ENCODE measurements at regions not wholly inside any gene's neighbourhood (a gene's known extent, or its start where the extent isn't known, plus 50 kb on each side); places are given as distances from the start of the nearest gene placed in this dataset.

- FAIRE-seq, result no peak
- Histone ChIP-seq H3K27me3 (ENCODE audit: control insufficient read depth in 2 of 2, insufficient read depth in 2 of 2, low read length in 2 of 2) (no peaks in the 10 kb centered on the region), H3K4me2 (ENCODE audit: insufficient read depth, low read length) (no peak overlapping the region), H3K79me2 (ENCODE audit: control insufficient read depth, insufficient read depth, low read length) (no peaks in the 10 kb centered on the region), H3K4me3 (replicated peaks in 1 of 3; ENCODE audit: insufficient read depth in 1 of 3, low read depth in 1 of 3, low read length in 3 of 3) (no peak overlapping the region), H3K9me3 (replicated peaks; ENCODE audit: control insufficient read depth, insufficient read depth, low read length) (no peaks in the 10 kb centered on the region), H3K9me1 (replicated peaks; ENCODE audit: control insufficient read depth, extremely low read depth, insufficient read depth, low read length) (no peaks in the 10 kb centered on the region), H4K20me1 (replicated peaks; ENCODE audit: control insufficient read depth, extremely low read depth, insufficient read depth, low read length) (no peaks in the 10 kb centered on the region), H3K9ac (replicated peaks; ENCODE audit: extremely low read depth, insufficient read depth, low read length) (no peak overlapping the region), H2AFZ (ENCODE audit: low read depth, low read length) (no peak overlapping the region), H3K27ac (ENCODE audit: insufficient read depth, low read depth, low read length) (no peak overlapping the region), H3K36me3 (ENCODE audit: control insufficient read depth in 2 of 2, extremely low read depth in 1 of 2, insufficient read depth in 2 of 2, low read length in 2 of 2) (no peaks in the 10 kb centered on the region), H3K4me1 (ENCODE audit: control insufficient read depth, extremely low read depth, insufficient read depth, low read length) (no peaks in the 10 kb centered on the region)
- intact Hi-C loops (cut with micrococcal nuclease), result no loop called here
- POLR2A ChIA-PET, result no interaction called here
- no TSS peak for BruUV-seq (replicated peaks)
- dilution Hi-C loops (cut with MboI; ENCODE audit: extremely low pct_ligation_motif_present, low sequenced_read_pairs), result no loop called here
- no peak for TF ChIP-seq CTCF (IDR thresholded peaks at IDR 0.05; ENCODE audit: extremely low read depth in 1 of 2, insufficient read depth in 1 of 2, low read depth in 1 of 2, low read length in 2 of 2)
- no peak for TF ChIP-seq POLR2A (IDR thresholded peaks at IDR 0.05; ENCODE audit: low read depth, low read length)
- no peak for TF ChIP-seq JUN (IDR thresholded peaks at IDR 0.05; ENCODE audit: borderline replicate concordance, insufficient read depth, insufficient read length, low read depth)
- no peak for TF ChIP-seq MYC (IDR thresholded peaks at IDR 0.05; ENCODE audit: low read depth, low read length)
- no peak for TF ChIP-seq POLR2AphosphoS5 (IDR thresholded peaks at IDR 0.05; ENCODE audit: insufficient read depth, low read depth, low read length)
- TF ChIP-seq FOS (IDR thresholded peaks at IDR 0.05; ENCODE audit: borderline replicate concordance, insufficient read depth, low read length), result no peak
- TF ChIP-seq EZH2 (IDR thresholded peaks at IDR 0.05; ENCODE audit: borderline replicate concordance, low read depth, low read length, severe bottlenecking), result no peak
- no peak for TF ChIP-seq MAX (IDR thresholded peaks at IDR 0.05; ENCODE audit: insufficient read depth, insufficient read length)
- TF ChIP-seq GATA2 (IDR thresholded peaks at IDR 0.05; ENCODE audit: insufficient read depth, insufficient read length, low read depth, low read length), result no peak
- CTCF ChIA-PET, result no interaction called here
- no peak for DNase-seq (ENCODE audit: low read depth, low spot score)
These were observed 232.4 kb upstream of the CTSO start for GRCh38 chr4:156186111-156186510.

All from endothelial cell of umbilical vein (primary cell).